PFSK-1 (cell line): ENCODE measurements at regions not wholly inside any gene's neighbourhood (a gene's known extent, or its start where the extent isn't known, plus 50 kb on each side); places are given as distances from the start of the nearest gene placed in this dataset.

Experiments used
- FOXP2 ChIP-seq: optimal IDR thresholded peaks from 2 replicates; pipeline ENCODE3; 2011; ENCODE audit warnings: borderline replicate concordance, control low read depth, inconsistent platforms; ENCODE audit not compliant: insufficient read depth; ENCODE audit errors: extremely low read length, extremely low read depth
- POLR2AphosphoS5 ChIP-seq: IDR thresholded peaks from 2 replicates; pipeline ENCODE4 v1.6.1; 2012; ENCODE audit warnings: low read depth, mild to moderate bottlenecking, control low read depth, low read length, moderate library complexity
- TAF1 ChIP-seq: IDR thresholded peaks from 2 replicates; pipeline ENCODE4 v1.6.1; 2012; ENCODE audit warnings: low read length, control low read depth, borderline replicate concordance; ENCODE audit not compliant: insufficient read depth
- TF ChIP-seq, protein P1 (sequence below), 2 experiments: IDR thresholded peaks; 2 replicates each; pipeline versions ENCODE4 v1.6.1 to v1.8.0; 2011 to 2012; ENCODE audit warnings: low read depth in 2 of 2, low read length in 2 of 2, control low read depth in 1 of 2, inconsistent platforms in 1 of 2, mild to moderate bottlenecking in 1 of 2, moderate library complexity in 1 of 2; ENCODE audit not compliant: insufficient read depth in 1 of 2

GRCh38 chr3:115322901-115323300 is 175.8 kb upstream of the ZBTB20 start:
- TF ChIP-seq POLR2AphosphoS5 = no peak
- TF ChIP-seq, protein P1, sequence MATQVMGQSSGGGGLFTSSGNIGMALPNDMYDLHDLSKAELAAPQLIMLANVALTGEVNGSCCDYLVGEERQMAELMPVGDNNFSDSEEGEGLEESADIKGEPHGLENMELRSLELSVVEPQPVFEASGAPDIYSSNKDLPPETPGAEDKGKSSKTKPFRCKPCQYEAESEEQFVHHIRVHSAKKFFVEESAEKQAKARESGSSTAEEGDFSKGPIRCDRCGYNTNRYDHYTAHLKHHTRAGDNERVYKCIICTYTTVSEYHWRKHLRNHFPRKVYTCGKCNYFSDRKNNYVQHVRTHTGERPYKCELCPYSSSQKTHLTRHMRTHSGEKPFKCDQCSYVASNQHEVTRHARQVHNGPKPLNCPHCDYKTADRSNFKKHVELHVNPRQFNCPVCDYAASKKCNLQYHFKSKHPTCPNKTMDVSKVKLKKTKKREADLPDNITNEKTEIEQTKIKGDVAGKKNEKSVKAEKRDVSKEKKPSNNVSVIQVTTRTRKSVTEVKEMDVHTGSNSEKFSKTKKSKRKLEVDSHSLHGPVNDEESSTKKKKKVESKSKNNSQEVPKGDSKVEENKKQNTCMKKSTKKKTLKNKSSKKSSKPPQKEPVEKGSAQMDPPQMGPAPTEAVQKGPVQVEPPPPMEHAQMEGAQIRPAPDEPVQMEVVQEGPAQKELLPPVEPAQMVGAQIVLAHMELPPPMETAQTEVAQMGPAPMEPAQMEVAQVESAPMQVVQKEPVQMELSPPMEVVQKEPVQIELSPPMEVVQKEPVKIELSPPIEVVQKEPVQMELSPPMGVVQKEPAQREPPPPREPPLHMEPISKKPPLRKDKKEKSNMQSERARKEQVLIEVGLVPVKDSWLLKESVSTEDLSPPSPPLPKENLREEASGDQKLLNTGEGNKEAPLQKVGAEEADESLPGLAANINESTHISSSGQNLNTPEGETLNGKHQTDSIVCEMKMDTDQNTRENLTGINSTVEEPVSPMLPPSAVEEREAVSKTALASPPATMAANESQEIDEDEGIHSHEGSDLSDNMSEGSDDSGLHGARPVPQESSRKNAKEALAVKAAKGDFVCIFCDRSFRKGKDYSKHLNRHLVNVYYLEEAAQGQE (IDR thresholded peaks at IDR 0.05; ENCODE audit: insufficient read depth in 1 of 2, low read depth in 2 of 2, low read length in 2 of 2) = no peak
- no peak for TF ChIP-seq TAF1
- no peak for TF ChIP-seq FOXP2
